Neural progenitor cell (in vitro differentiated cells): ENCODE measurements at regions not wholly inside any gene's neighbourhood (a gene's known extent, or its start where the extent isn't known, plus 50 kb on each side); places are given as distances from the start of the nearest gene placed in this dataset.

Source experiments
- EZH2 ChIP-seq: fragments of 200-600 bp; sonication (generic); IDR thresholded peaks from 2 replicates; pipeline ENCODE4 v1.6.1; 2017; ENCODE audit warnings: antibody characterized with exemption, mild to moderate bottlenecking, moderate library complexity
- EZH2phosphoT487 ChIP-seq: fragments of 200-600 bp; sonication (generic); IDR thresholded peaks from 2 replicates; pipeline ENCODE4 v1.6.1; 2017; ENCODE audit warnings: antibody characterized with exemption
- TF ChIP-seq, protein P1 (sequence below): fragments of 200-600 bp; sonication (generic); IDR thresholded peaks from 2 replicates; pipeline ENCODE4 v1.5.1; 2017; ENCODE audit warnings: antibody characterized with exemption, mild to moderate bottlenecking

DNA sequence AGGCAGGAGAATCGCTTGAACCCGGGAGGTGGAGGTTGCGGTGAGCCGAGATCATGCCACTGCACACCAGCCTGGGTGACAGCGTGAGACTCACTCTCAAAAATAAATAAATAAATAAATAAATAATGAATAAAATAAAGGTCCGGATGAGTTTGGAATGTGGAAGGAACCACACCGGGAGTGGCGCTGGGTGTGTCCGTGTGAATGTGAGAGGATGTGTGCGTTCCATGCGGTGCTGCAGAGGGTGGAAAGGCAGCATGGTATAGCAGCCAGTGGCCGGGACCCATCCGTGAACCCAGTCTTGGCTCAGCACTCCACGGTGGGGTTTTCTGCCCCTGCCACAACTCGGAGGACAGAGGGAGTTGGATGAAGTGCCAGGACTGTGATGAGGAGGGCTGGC is 56.2 kb upstream of the POFUT2 start:
- TF ChIP-seq, protein P1, sequence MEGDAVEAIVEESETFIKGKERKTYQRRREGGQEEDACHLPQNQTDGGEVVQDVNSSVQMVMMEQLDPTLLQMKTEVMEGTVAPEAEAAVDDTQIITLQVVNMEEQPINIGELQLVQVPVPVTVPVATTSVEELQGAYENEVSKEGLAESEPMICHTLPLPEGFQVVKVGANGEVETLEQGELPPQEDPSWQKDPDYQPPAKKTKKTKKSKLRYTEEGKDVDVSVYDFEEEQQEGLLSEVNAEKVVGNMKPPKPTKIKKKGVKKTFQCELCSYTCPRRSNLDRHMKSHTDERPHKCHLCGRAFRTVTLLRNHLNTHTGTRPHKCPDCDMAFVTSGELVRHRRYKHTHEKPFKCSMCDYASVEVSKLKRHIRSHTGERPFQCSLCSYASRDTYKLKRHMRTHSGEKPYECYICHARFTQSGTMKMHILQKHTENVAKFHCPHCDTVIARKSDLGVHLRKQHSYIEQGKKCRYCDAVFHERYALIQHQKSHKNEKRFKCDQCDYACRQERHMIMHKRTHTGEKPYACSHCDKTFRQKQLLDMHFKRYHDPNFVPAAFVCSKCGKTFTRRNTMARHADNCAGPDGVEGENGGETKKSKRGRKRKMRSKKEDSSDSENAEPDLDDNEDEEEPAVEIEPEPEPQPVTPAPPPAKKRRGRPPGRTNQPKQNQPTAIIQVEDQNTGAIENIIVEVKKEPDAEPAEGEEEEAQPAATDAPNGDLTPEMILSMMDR: no peak
- TF ChIP-seq EZH2: no peak
- no peak for TF ChIP-seq EZH2phosphoT487
